ENCODE measurements at regions not wholly inside any gene's neighbourhood (a gene's known extent, or its start where the extent isn't known, plus 50 kb on each side); places are given as distances from the start of the nearest gene placed in this dataset.

GRCh38 chr1:101136271-101136670 lies 100.5 kb upstream of the S1PR1 start:
- Histone ChIP-seq H3K27ac (ENCODE audit: low read length, poor library complexity, severe bottlenecking) (no peak overlapping the region), H3K9ac (ENCODE audit: low read length) (no peak overlapping the region), H3K4me1 (ENCODE audit: control insufficient read depth, insufficient read depth, low read depth, low read length) (peaks cover under 1% of the 10 kb centered on the region), H4K91ac (ENCODE audit: low read length) (no peak overlapping the region), H3K4me2 (ENCODE audit: low read length, poor library complexity, severe bottlenecking) (no peak overlapping the region), H3K27me3 (ENCODE audit: control insufficient read depth in 1 of 2, insufficient read depth in 1 of 2, low read length in 2 of 2) (peaks cover 0 to 21% of the 10 kb centered on the region in 2 experiments), H2AK5ac (ENCODE audit: low read length, severe bottlenecking) (no peak overlapping the region), H3K79me1 (replicated peaks; ENCODE audit: low read length, poor library complexity, severe bottlenecking) (no peaks in the 10 kb centered on the region), H2BK5ac (ENCODE audit: low read depth, low read length, poor library complexity, severe bottlenecking) (no peak overlapping the region), H2BK12ac (ENCODE audit: low read length in 2 of 2) (no peak overlapping the region), H3K23ac (ENCODE audit: low read length in 2 of 2) (no peak overlapping the region), H3K4ac (ENCODE audit: low read depth in 1 of 2, low read length in 2 of 2) (no peak overlapping the region), H3K9me3 (ENCODE audit: control insufficient read depth, low read length) (no peaks in the 10 kb centered on the region), H3K14ac (ENCODE audit: low read length in 2 of 2) (no peak overlapping the region), H4K8ac (ENCODE audit: low read length) (no peak overlapping the region), H3K18ac (ENCODE audit: low read depth in 1 of 2, low read length in 2 of 2) (no peak overlapping the region), H3K4me3 (ENCODE audit: insufficient read depth in 1 of 2, low read depth in 1 of 2, low read length in 2 of 2) (no peak overlapping the region), H2BK15ac (ENCODE audit: low read depth, poor library complexity, severe bottlenecking) (no peak overlapping the region), H2BK120ac (ENCODE audit: low read depth, low read length) (no peak overlapping the region), H3K36me3 (ENCODE audit: control insufficient read depth in 1 of 2, insufficient read depth in 2 of 2, low read depth in 1 of 2, low read length in 2 of 2) (no peaks in the 10 kb centered on the region), H2AFZ (ENCODE audit: low read depth, low read length) (no peak overlapping the region)
- no peak for DNase-seq
- whole genome bisulfite sequencing: 83% methylated on average over 2 of the region's 3 CpGs

GRCh38 chr1:101135526-101135925 lies 101.3 kb upstream of the S1PR1 start:
- H3K14ac ChIP-seq (ENCODE audit: low read length in 2 of 2): no peak overlapping the region
- H3K23ac ChIP-seq (ENCODE audit: low read length in 2 of 2): no peak overlapping the region
- no peak overlapping the region for H3K27ac ChIP-seq (ENCODE audit: low read length, poor library complexity, severe bottlenecking)
- no peaks in the 10 kb centered on the region for H3K9me3 ChIP-seq (ENCODE audit: control insufficient read depth, low read length)
- no peak overlapping the region for H2BK5ac ChIP-seq (ENCODE audit: low read depth, low read length, poor library complexity, severe bottlenecking)
- H3K4ac ChIP-seq (ENCODE audit: low read depth in 1 of 2, low read length in 2 of 2): no peak overlapping the region
- no peak overlapping the region for H2AK5ac ChIP-seq (ENCODE audit: low read length, severe bottlenecking)
- no peak overlapping the region for H4K8ac ChIP-seq (ENCODE audit: low read length)
- H3K9ac ChIP-seq (ENCODE audit: low read length): no peak overlapping the region
- no peak overlapping the region for H3K18ac ChIP-seq (ENCODE audit: low read depth in 1 of 2, low read length in 2 of 2)
- DNase-seq: no peak
- H3K4me1 ChIP-seq (ENCODE audit: control insufficient read depth, insufficient read depth, low read depth, low read length): peaks cover 1% of the 10 kb centered on the region
- no peak overlapping the region for H3K4me3 ChIP-seq (ENCODE audit: insufficient read depth in 1 of 2, low read depth in 1 of 2, low read length in 2 of 2)
- H2BK120ac ChIP-seq (ENCODE audit: low read depth, low read length): no peak overlapping the region
- peaks cover 0 to 27% of the 10 kb centered on the region in 2 experiments for H3K27me3 ChIP-seq (ENCODE audit: control insufficient read depth in 1 of 2, insufficient read depth in 1 of 2, low read length in 2 of 2)
- no peak overlapping the region for H3K4me2 ChIP-seq (ENCODE audit: low read length, poor library complexity, severe bottlenecking)
- H3K79me1 ChIP-seq (replicated peaks; ENCODE audit: low read length, poor library complexity, severe bottlenecking): no peaks in the 10 kb centered on the region
- H2AFZ ChIP-seq (ENCODE audit: low read depth, low read length): no peak overlapping the region
- no peak overlapping the region for H2BK12ac ChIP-seq (ENCODE audit: low read length in 2 of 2)
- H2BK15ac ChIP-seq (ENCODE audit: low read depth, poor library complexity, severe bottlenecking): no peak overlapping the region
- no peak overlapping the region for H4K91ac ChIP-seq (ENCODE audit: low read length)
- no CpG with 5 or more reads among the region's 2 CpGs for WGBS
- H3K36me3 ChIP-seq (ENCODE audit: control insufficient read depth in 1 of 2, insufficient read depth in 2 of 2, low read depth in 1 of 2, low read length in 2 of 2): no peaks in the 10 kb centered on the region

GRCh38 chr1:101131239-101131843 lies 105.5 kb upstream of the S1PR1 start:
- Histone ChIP-seq H3K27me3 (ENCODE audit: control insufficient read depth in 1 of 2, insufficient read depth in 1 of 2, low read length in 2 of 2) (peaks cover 0 to 32% of the 10 kb centered on the region in 2 experiments), H3K14ac (ENCODE audit: low read length in 2 of 2) (no peak overlapping the region), H2BK12ac (ENCODE audit: low read length in 2 of 2) (no peak overlapping the region), H4K8ac (ENCODE audit: low read length) (no peak overlapping the region), H3K4ac (ENCODE audit: low read depth in 1 of 2, low read length in 2 of 2) (no peak overlapping the region), H3K4me1 (ENCODE audit: control insufficient read depth, insufficient read depth, low read depth, low read length) (peaks cover 1% of the 10 kb centered on the region), H3K4me3 (ENCODE audit: insufficient read depth in 1 of 2, low read depth in 1 of 2, low read length in 2 of 2) (no peak overlapping the region), H2BK5ac (ENCODE audit: low read depth, low read length, poor library complexity, severe bottlenecking) (no peak overlapping the region), H2AK5ac (ENCODE audit: low read length, severe bottlenecking) (no peak overlapping the region), H3K36me3 (ENCODE audit: control insufficient read depth in 1 of 2, insufficient read depth in 2 of 2, low read depth in 1 of 2, low read length in 2 of 2) (no peaks in the 10 kb centered on the region), H4K91ac (ENCODE audit: low read length) (no peak overlapping the region), H3K18ac (ENCODE audit: low read depth in 1 of 2, low read length in 2 of 2) (no peak overlapping the region), H2BK15ac (ENCODE audit: low read depth, poor library complexity, severe bottlenecking) (no peak overlapping the region), H3K23ac (ENCODE audit: low read length in 2 of 2) (no peak overlapping the region), H3K27ac (ENCODE audit: low read length, poor library complexity, severe bottlenecking) (no peak overlapping the region), H3K9ac (ENCODE audit: low read length) (no peak overlapping the region), H2BK120ac (ENCODE audit: low read depth, low read length) (no peak overlapping the region), H3K4me2 (ENCODE audit: low read length, poor library complexity, severe bottlenecking) (no peak overlapping the region), H2AFZ (ENCODE audit: low read depth, low read length) (no peak overlapping the region), H3K79me1 (replicated peaks; ENCODE audit: low read length, poor library complexity, severe bottlenecking) (no peaks in the 10 kb centered on the region), H3K9me3 (ENCODE audit: control insufficient read depth, low read length) (no peaks in the 10 kb centered on the region)
- no peak for DNase-seq
- WGBS: 91% methylated on average over 1 of the region's 1 CpG

GRCh38 chr1:101130673-101131072 lies 105.1 kb upstream of the DPH5 start:
- Histone ChIP-seq H2BK15ac (ENCODE audit: low read depth, poor library complexity, severe bottlenecking) (no peak overlapping the region), H3K4me3 (ENCODE audit: insufficient read depth in 1 of 2, low read depth in 1 of 2, low read length in 2 of 2) (no peak overlapping the region), H3K27ac (ENCODE audit: low read length, poor library complexity, severe bottlenecking) (peak overlapping the region; percentile 67), H4K91ac (ENCODE audit: low read length) (no peak overlapping the region), H4K8ac (ENCODE audit: low read length) (no peak overlapping the region), H3K23ac (ENCODE audit: low read length in 2 of 2) (no peak overlapping the region), H3K79me1 (replicated peaks; ENCODE audit: low read length, poor library complexity, severe bottlenecking) (no peaks in the 10 kb centered on the region), H3K18ac (ENCODE audit: low read depth in 1 of 2, low read length in 2 of 2) (no peak overlapping the region), H2BK120ac (ENCODE audit: low read depth, low read length) (no peak overlapping the region), H3K4me1 (ENCODE audit: control insufficient read depth, insufficient read depth, low read depth, low read length) (peaks cover 1% of the 10 kb centered on the region), H2BK12ac (ENCODE audit: low read length in 2 of 2) (no peak overlapping the region), H3K9me3 (ENCODE audit: control insufficient read depth, low read length) (no peaks in the 10 kb centered on the region), H3K9ac (ENCODE audit: low read length) (no peak overlapping the region), H3K4me2 (ENCODE audit: low read length, poor library complexity, severe bottlenecking) (no peak overlapping the region), H3K14ac (ENCODE audit: low read length in 2 of 2) (no peak overlapping the region), H2AFZ (ENCODE audit: low read depth, low read length) (no peak overlapping the region), H2AK5ac (ENCODE audit: low read length, severe bottlenecking) (no peak overlapping the region), H3K4ac (ENCODE audit: low read depth in 1 of 2, low read length in 2 of 2) (no peak overlapping the region), H2BK5ac (ENCODE audit: low read depth, low read length, poor library complexity, severe bottlenecking) (no peak overlapping the region), H3K36me3 (ENCODE audit: control insufficient read depth in 1 of 2, insufficient read depth in 2 of 2, low read depth in 1 of 2, low read length in 2 of 2) (no peaks in the 10 kb centered on the region), H3K27me3 (ENCODE audit: control insufficient read depth in 1 of 2, insufficient read depth in 1 of 2, low read length in 2 of 2) (peaks cover 0 to 32% of the 10 kb centered on the region in 2 experiments)
- no peak for DNase-seq
- WGBS: 58% methylated on average over 6 of the region's 6 CpGs

Measured in mesenchymal stem cell (in vitro differentiated cells and primary cell).